Activated CD8-positive, alpha-beta memory T cell treated with anti-CD3 and anti-CD28 coated beads, Interleukin-2, amount 50 U/mL, for 24 hours (primary cell): ENCODE measurements at regions not wholly inside any gene's neighbourhood (a gene's known extent, or its start where the extent isn't known, plus 50 kb on each side); places are given as distances from the start of the nearest gene placed in this dataset.

Source experiments
- DNase-seq: peaks from one replicate; pipeline ENCODE4 v3.0.0-alpha.2; 2020; ENCODE audit errors: extremely low read depth

GRCh38 chr17:55668312-55668920 is 54.2 kb downstream of the TMEM100 start:
- DNase-seq: no peak

- no peak for DNase-seq
Measured at GRCh38 chr17:55666806-55667205, 55.9 kb downstream of the TMEM100 start.

- DNase-seq: no peak
Measured at GRCh38 chr17:55664287-55664686, 58.4 kb downstream of the TMEM100 start.

GRCh38 chr17:55663400-55663799 is 59.3 kb downstream of the TMEM100 start:
- DNase-seq: no peak

GRCh38 chr17:55661963-55662834 is 60.5 kb downstream of the TMEM100 start:
- no peak for DNase-seq

- no peak for DNase-seq
Measured at GRCh38 chr17:55661256-55661758, 61.4 kb downstream of the TMEM100 start.

GRCh38 chr17:55660178-55660886 is 62.3 kb downstream of the TMEM100 start:
- no peak for DNase-seq

GRCh38 chr17:55659661-55660060 is 63.0 kb downstream of the TMEM100 start:
- no peak for DNase-seq

GRCh38 chr17:55655777-55656176 is 66.9 kb downstream of the TMEM100 start:
- no peak for DNase-seq

- no peak for DNase-seq
Measured at GRCh38 chr17:55654821-55655220, 67.8 kb downstream of the TMEM100 start.

GRCh38 chr17:55654022-55654421 is 68.6 kb downstream of the TMEM100 start:
- DNase-seq: no peak

GRCh38 chr17:55652825-55653224 is 69.8 kb downstream of the TMEM100 start:
- DNase-seq: no peak

GRCh38 chr17:55652114-55652823 is 70.4 kb downstream of the TMEM100 start:
- no peak for DNase-seq

- no peak for DNase-seq
Measured at GRCh38 chr17:55649957-55650597, 72.6 kb downstream of the TMEM100 start.

GRCh38 chr17:55648086-55648485 is 74.6 kb downstream of the TMEM100 start:
- no peak for DNase-seq

- DNase-seq: no peak
Measured at GRCh38 chr17:55645361-55645760, 77.3 kb downstream of the TMEM100 start.

- no peak for DNase-seq
Measured at GRCh38 chr17:55644346-55644745, 78.3 kb downstream of the TMEM100 start.

- DNase-seq: no peak
Measured at GRCh38 chr17:55642741-55643140, 79.9 kb downstream of the TMEM100 start.

GRCh38 chr17:55641676-55642081 is 81.0 kb downstream of the TMEM100 start:
- no peak for DNase-seq

- no peak for DNase-seq
Measured at GRCh38 chr17:55639096-55639495, 83.6 kb downstream of the TMEM100 start.

GRCh38 chr17:55635253-55635914 is 87.3 kb downstream of the TMEM100 start:
- DNase-seq: no peak
